Esophagus (tissue), 2 donors: ENCODE measurements at regions not wholly inside any gene's neighbourhood (a gene's known extent, or its start where the extent isn't known, plus 50 kb on each side); places are given as distances from the start of the nearest gene placed in this dataset.
"Not testable (repeated sequence)": the region's sequence is repeated elsewhere in the genome, so short reads cannot be mapped to it uniquely, and the experiment has no call there.

Experiments
- H3K27ac ChIP-seq, 2 donors: one replicate each; pipeline ENCODE4 v1.5.1; 2013; ENCODE audit warnings: low read depth in 2 of 2, mild to moderate bottlenecking in 2 of 2, inconsistent platforms in 1 of 2, low read length in 1 of 2, moderate library complexity in 1 of 2
- H3K27me3 ChIP-seq, 2 donors: one replicate each; pipeline ENCODE4 v1.6.1; 2013; ENCODE audit warnings: low read length in 2 of 2, control low read depth in 1 of 2, mild to moderate bottlenecking in 1 of 2; ENCODE audit not compliant: insufficient read depth in 2 of 2, control insufficient read depth in 1 of 2
- H3K36me3 ChIP-seq, 2 donors: one replicate each; pipeline ENCODE4 v1.6.1; 2013; ENCODE audit warnings: low read length in 1 of 2; ENCODE audit not compliant: control insufficient read depth in 2 of 2, insufficient read depth in 2 of 2
- H3K4me1 ChIP-seq, 2 donors: one replicate each; pipeline ENCODE4 v1.6.1; 2013; ENCODE audit warnings: low read length in 1 of 2; ENCODE audit not compliant: control insufficient read depth in 2 of 2, insufficient read depth in 2 of 2
- H3K4me3 ChIP-seq, 2 donors: one replicate each; pipeline ENCODE4 v1.5.1; 2013; ENCODE audit warnings: low read length in 2 of 2, mild to moderate bottlenecking in 2 of 2, low read depth in 1 of 2, moderate library complexity in 1 of 2
- H3K9me3 ChIP-seq, 2 donors: one replicate each; pipeline ENCODE4 v1.6.1; 2013; ENCODE audit warnings: mild to moderate bottlenecking in 2 of 2, low read depth in 1 of 2, low read length in 1 of 2, moderate library complexity in 1 of 2; ENCODE audit not compliant: control insufficient read depth in 2 of 2, insufficient read depth in 1 of 2
- WGBS, 2 donors: extraction: QIAGEN DNeasy Blood & Tissue Kit; methylation state at CpG; one replicate each; pipeline ENCODE4 v1.1.7; 2013; 5-methylcytosine and 5-hydroxymethylcytosine counted together
- donor health status: healthy with polysubstance abuse.
- donor health status: Bipolar disorder and iron deficiency.

- H3K4me3 ChIP-seq: no peak overlapping the region
- no peaks in the 10 kb centered on the region for H3K9me3 ChIP-seq
- no peaks in the 10 kb centered on the region for H3K4me1 ChIP-seq
- H3K27ac ChIP-seq: no peak overlapping the region
- no peaks in the 10 kb centered on the region for H3K36me3 ChIP-seq
- no peaks in the 10 kb centered on the region for H3K27me3 ChIP-seq
- WGBS, 2 donors: 25 to 33% methylated on average over 1 of the region's 1 CpG
These were observed 63.0 kb downstream of the HOXA1 start for GRCh38 chr7:27032839-27033238.

GRCh38 chr7:27031289-27032172 lies 64.3 kb downstream of the HOXA1 start:
- Histone ChIP-seq H3K27ac (no peak overlapping the region), H3K4me3 (no peak overlapping the region), H3K36me3 (no peaks in the 10 kb centered on the region), H3K27me3 (no peaks in the 10 kb centered on the region), H3K9me3 (no peaks in the 10 kb centered on the region), H3K4me1 (no peaks in the 10 kb centered on the region)
- 74% methylated on average over 8 of the region's 8 CpGs for WGBS, 2 donors

- H3K27ac ChIP-seq: no peak overlapping the region
- H3K4me3 ChIP-seq: no peak overlapping the region
- no peaks in the 10 kb centered on the region for H3K27me3 ChIP-seq
- WGBS, 2 donors: 86 to 89% methylated on average over 7 of the region's 7 CpGs
- no peaks in the 10 kb centered on the region for H3K4me1 ChIP-seq
- H3K9me3 ChIP-seq: no peaks in the 10 kb centered on the region
- no peaks in the 10 kb centered on the region for H3K36me3 ChIP-seq
These were observed 65.3 kb downstream of the HOXA1 start for GRCh38 chr7:27030393-27031050.

- no peaks in the 10 kb centered on the region for H3K4me1 ChIP-seq
- no peaks in the 10 kb centered on the region for H3K9me3 ChIP-seq
- no peaks in the 10 kb centered on the region for H3K27me3 ChIP-seq
- H3K27ac ChIP-seq: no peak overlapping the region
- H3K36me3 ChIP-seq: no peaks in the 10 kb centered on the region
- 52 to 63% methylated on average over 8 of the region's 8 CpGs for WGBS, 2 donors
- no peak overlapping the region for H3K4me3 ChIP-seq
These were observed 70.5 kb downstream of the HOXA1 start for GRCh38 chr7:27025270-27025669.

GRCh38 chr7:27010068-27010467 lies 85.7 kb downstream of the HOXA1 start:
- Histone ChIP-seq H3K27me3 (no peaks in the 10 kb centered on the region), H3K27ac (no peak overlapping the region), H3K4me3 (no peak overlapping the region), H3K4me1 (no peaks in the 10 kb centered on the region), H3K9me3 (no peaks in the 10 kb centered on the region), H3K36me3 (no peaks in the 10 kb centered on the region)
- WGBS, 2 donors: 91 to 94% methylated on average over 3 of the region's 3 CpGs

GRCh38 chr7:27000496-27000895 lies 95.3 kb downstream of the HOXA1 start:
- no peaks in the 10 kb centered on the region for H3K4me1 ChIP-seq
- H3K4me3 ChIP-seq: no peak overlapping the region
- peaks cover 0 to 3% of the 10 kb centered on the region in 2 donors for H3K9me3 ChIP-seq
- H3K27ac ChIP-seq: no peak overlapping the region
- H3K27me3 ChIP-seq: no peaks in the 10 kb centered on the region
- WGBS, 2 donors: 84 to 92% methylated on average over 6 of the region's 6 CpGs
- H3K36me3 ChIP-seq: no peaks in the 10 kb centered on the region

- H3K9me3 ChIP-seq, H3K27me3 ChIP-seq, H3K36me3 ChIP-seq, H3K4me3 ChIP-seq, H3K27ac ChIP-seq, H3K4me1 ChIP-seq: not testable (repeated sequence)
- WGBS, 2 donors: 84 to 89% methylated on average over 3 of the region's 3 CpGs
These were observed 97.5 kb downstream of the HOXA1 start for GRCh38 chr7:26998284-26998683.

- H3K27ac ChIP-seq: no peak overlapping the region
- H3K4me1 ChIP-seq: no peaks in the 10 kb centered on the region
- H3K27me3 ChIP-seq: no peaks in the 10 kb centered on the region
- 51 to 68% methylated on average over 1 of the region's 1 CpG for WGBS, 2 donors
- H3K36me3 ChIP-seq: no peaks in the 10 kb centered on the region
- peaks cover 0 to 3% of the 10 kb centered on the region in 2 donors for H3K9me3 ChIP-seq
- H3K4me3 ChIP-seq: no peak overlapping the region
These were observed 100.1 kb downstream of the HOXA1 start for GRCh38 chr7:26995666-26996065.

GRCh38 chr7:26993816-26994810 lies 101.7 kb downstream of the HOXA1 start:
- Histone ChIP-seq H3K27ac (peak overlapping the region; percentile 52 to 59), H3K9me3 (no peaks in the 10 kb centered on the region)
- 36 to 43% methylated on average over 3 of the region's 3 CpGs for WGBS, 2 donors

More at GRCh38 chr7:26993816-26994810, 101.7 kb downstream of the HOXA1 start:
- Histone ChIP-seq H3K36me3 (no peaks in the 10 kb centered on the region), H3K4me3 (no peak overlapping the region), H3K27me3 (no peaks in the 10 kb centered on the region), H3K4me1 (no peaks in the 10 kb centered on the region)
